ENCODE measurements at regions not wholly inside any gene's neighbourhood (a gene's known extent, or its start where the extent isn't known, plus 50 kb on each side); places are given as distances from the start of the nearest gene placed in this dataset.

- TF ChIP-seq IRF5 (IDR thresholded peaks at IDR 0.05; ENCODE audit: borderline replicate concordance) (no peak), GABPA (IDR thresholded peaks at IDR 0.05; ENCODE audit: low read depth) (no peak), CHD1 (IDR thresholded peaks at IDR 0.05; ENCODE audit: low read depth, low read length) (no peak), MAX (IDR thresholded peaks at IDR 0.05; ENCODE audit: low read depth, low read length) (no peak), BACH1 (IDR thresholded peaks at IDR 0.05; ENCODE audit: borderline replicate concordance) (no peak), RB1 (IDR thresholded peaks at IDR 0.05; ENCODE audit: borderline replicate concordance) (no peak), POLR2AphosphoS2 (IDR thresholded peaks at IDR 0.05; ENCODE audit: low read depth, low read length) (no peak), POLR2AphosphoS5 (IDR thresholded peaks at IDR 0.05; ENCODE audit: low read length) (no peak)
Observed at GRCh38 chr10:8992009-8992408, 937.5 kb downstream of the GATA3 start.
